ENCODE measurements at regions not wholly inside any gene's neighbourhood (a gene's known extent, or its start where the extent isn't known, plus 50 kb on each side); places are given as distances from the start of the nearest gene placed in this dataset.

DNA sequence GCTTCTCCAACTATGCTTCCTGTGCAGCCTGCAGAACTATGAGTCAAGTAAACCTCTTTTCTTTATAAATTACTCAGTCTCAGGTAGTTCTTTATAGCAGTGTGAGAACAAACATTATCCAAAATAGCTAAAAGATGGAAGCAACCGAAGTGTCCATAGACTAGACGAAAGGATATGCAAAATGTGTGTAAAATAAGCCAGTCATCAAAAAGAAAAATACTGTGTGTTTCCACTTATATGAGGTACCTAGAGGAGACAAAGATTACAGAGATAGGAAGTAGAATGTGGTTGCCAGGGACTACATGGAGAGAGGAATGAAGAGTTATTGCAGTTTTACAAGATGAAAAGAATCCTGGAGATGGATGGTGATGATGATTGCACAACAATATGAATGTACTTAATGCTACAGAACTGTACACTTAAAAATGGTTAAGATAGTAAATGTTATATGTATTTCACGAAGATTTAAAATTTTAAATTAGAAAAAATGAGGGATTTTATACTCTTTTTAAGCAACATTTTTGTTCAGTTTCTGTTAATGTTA is 99.3 kb upstream of the FN1 start:
- no peak for TF ChIP-seq MAX (IDR thresholded peaks at IDR 0.05)
- no peak for TF ChIP-seq EGR1 (IDR thresholded peaks at IDR 0.05; ENCODE audit: low read depth in 2 of 2)
- TF ChIP-seq, protein P1, sequence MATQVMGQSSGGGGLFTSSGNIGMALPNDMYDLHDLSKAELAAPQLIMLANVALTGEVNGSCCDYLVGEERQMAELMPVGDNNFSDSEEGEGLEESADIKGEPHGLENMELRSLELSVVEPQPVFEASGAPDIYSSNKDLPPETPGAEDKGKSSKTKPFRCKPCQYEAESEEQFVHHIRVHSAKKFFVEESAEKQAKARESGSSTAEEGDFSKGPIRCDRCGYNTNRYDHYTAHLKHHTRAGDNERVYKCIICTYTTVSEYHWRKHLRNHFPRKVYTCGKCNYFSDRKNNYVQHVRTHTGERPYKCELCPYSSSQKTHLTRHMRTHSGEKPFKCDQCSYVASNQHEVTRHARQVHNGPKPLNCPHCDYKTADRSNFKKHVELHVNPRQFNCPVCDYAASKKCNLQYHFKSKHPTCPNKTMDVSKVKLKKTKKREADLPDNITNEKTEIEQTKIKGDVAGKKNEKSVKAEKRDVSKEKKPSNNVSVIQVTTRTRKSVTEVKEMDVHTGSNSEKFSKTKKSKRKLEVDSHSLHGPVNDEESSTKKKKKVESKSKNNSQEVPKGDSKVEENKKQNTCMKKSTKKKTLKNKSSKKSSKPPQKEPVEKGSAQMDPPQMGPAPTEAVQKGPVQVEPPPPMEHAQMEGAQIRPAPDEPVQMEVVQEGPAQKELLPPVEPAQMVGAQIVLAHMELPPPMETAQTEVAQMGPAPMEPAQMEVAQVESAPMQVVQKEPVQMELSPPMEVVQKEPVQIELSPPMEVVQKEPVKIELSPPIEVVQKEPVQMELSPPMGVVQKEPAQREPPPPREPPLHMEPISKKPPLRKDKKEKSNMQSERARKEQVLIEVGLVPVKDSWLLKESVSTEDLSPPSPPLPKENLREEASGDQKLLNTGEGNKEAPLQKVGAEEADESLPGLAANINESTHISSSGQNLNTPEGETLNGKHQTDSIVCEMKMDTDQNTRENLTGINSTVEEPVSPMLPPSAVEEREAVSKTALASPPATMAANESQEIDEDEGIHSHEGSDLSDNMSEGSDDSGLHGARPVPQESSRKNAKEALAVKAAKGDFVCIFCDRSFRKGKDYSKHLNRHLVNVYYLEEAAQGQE (IDR thresholded peaks at IDR 0.05) = no peak
- no peak for TF ChIP-seq RAD21 (IDR thresholded peaks at IDR 0.05)
- no peak for TF ChIP-seq CTCF (IDR thresholded peaks at IDR 0.05; ENCODE audit: low read depth, low read length, missing input control)
- no peak for TF ChIP-seq TAF1 (conservative IDR thresholded peaks at IDR 0.05)
- TF ChIP-seq JUND (IDR thresholded peaks at IDR 0.05) = no peak
- no peak for TF ChIP-seq GABPA (IDR thresholded peaks at IDR 0.05 in 1 of 2, conservative IDR thresholded peaks at IDR 0.05 in 1 of 2)
- TF ChIP-seq HNF4A (conservative IDR thresholded peaks at IDR 0.05) = no peak

Data from liver (tissue), 3 donors.